NCI-H1930 (cell line): ENCODE measurements at regions not wholly inside any gene's neighbourhood (a gene's known extent, or its start where the extent isn't known, plus 50 kb on each side); places are given as distances from the start of the nearest gene placed in this dataset.
"Not testable (repeated sequence)": the region's sequence is repeated elsewhere in the genome, so short reads cannot be mapped to it uniquely, and the experiment has no call there.

Source experiments
- DNase-seq, 2 experiments: peaks; one replicate each; lab custom pipeline; 2025; lab: John Stamatoyannopoulos, UW

DNA sequence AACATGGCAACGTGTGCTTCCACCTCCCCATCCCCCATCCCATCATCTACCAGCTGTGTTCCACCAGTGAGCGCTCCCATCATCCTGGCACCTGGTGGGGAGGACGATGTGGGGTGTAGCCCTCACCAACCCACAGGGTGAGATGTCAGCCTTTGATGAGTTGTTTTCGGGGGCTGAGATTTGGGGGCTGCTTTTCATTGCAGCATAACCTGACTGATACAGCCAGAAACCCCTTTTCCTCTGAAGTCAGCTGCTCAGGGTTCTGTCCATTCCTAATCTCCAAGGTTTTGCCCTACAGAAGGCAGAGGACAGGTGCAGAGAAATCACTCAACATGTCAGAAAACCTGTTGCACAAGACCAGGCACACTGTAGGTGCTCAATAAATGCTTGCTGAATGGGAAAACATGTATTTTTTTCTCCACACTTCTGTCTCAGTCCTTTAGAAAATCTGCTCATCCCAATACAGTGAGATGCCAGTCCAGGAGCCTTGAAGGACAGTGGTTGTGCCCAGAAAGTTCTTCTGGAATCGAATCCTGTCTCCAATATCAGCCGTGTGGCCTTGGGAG lies 239.8 kb downstream of the RBM19 start:
- DNase-seq, result no peak

DNA sequence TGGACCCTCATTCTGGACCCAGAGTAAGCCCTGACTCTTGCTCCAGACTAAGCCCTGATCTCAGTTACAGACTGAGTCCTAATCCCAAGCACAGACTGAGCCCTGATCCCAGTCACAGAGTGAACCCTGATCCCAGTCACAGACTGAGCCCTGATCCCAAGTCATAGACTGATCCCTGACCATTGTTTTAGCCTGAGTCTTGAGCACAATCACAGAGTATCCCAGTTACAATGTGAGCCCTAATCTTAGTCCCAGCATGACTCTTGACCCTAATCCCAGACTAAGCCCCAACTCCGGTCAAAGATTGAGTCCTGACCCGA lies 240.6 kb downstream of the RBM19 start:
- DNase-seq, result no peak

DNA sequence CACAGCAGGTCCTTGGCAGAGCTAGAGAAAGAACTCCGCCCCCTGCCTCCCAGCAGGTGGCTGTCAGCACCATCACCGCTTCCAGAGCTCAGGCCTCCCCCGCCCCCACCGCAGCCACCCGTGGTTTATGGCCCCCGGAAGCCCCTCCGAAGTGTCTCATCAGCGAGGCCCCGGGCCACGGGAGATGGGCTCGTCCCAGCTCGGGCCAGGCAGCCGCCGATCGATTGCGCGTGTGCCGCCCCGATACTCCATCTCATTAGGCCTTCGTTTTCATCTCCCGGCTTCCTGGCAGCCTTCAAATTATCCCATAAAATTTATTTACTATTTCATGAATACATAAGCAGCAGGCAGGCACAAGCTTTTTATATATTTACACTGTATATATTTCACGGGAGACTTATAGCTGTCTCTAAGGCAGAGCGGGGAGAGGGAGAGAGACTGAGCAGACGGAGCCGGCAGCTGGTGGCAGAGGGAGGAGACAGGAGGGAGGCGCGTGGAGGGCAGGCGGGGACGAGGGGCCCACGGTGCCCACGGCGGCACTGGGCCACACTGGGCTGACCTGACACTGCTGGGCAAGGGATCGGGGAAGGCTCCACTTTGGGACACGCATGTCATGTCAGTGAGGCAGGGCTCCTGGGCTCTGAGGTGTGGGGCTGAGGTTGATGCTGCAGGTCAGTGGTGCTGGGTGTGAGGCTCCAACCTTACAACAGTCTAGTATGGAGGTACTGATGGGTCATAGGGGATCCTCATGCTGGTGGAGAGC lies 241.2 kb downstream of the RBM19 start:
- no peak for DNase-seq

- DNase-seq, result no peak
Measured at GRCh38 chr12:113723631-113724030, 242.5 kb downstream of the RBM19 start.

DNA sequence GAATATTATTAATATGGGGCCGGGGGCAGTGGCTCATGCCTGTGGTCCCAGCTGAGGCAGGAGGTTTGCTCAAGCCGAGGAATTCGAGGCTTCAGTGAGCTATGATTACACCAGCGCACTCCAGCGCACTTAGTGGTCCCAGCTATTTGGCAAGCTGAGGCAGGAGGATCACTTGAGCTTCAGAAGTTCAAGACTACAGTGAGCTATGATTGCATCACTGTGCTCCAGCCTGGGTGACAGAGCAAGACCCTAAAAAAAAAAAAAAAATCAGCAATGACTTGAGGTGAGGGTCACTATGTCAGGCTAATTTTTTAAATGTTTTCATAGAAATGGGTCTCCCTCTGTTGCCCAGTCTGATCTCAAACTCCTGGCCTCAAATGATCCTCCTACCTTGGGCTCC lies 243.4 kb downstream of the RBM19 start:
- no peak for DNase-seq

- no peak for DNase-seq
Measured at GRCh38 chr12:113720629-113721028, 245.5 kb downstream of the RBM19 start.

GRCh38 chr12:113719911-113720591 lies 246.1 kb downstream of the RBM19 start:
- no peak for DNase-seq

GRCh38 chr12:113713156-113713555 lies 241.5 kb upstream of the LHX5 start:
- DNase-seq, result no peak

DNA sequence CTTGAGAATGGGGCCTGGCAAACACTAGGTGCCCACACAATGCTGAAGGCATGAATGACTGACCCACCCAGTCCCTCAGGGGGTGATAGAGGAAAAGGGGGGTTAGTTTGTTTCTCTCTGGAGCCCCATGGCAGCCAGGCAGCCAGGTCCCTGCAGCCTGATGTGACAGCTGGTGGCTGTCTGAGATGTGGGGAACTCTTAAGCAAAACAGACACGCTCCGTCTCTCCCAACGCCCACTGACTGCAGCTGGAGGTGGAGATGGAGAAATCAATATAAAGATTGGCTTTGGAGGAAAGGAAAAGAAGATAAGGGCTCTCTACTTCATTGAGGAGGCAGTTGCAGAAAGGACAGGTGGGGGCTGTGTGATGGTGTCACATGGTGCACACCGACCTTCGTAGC lies 240.8 kb upstream of the LHX5 start:
- DNase-seq, result no peak

DNA sequence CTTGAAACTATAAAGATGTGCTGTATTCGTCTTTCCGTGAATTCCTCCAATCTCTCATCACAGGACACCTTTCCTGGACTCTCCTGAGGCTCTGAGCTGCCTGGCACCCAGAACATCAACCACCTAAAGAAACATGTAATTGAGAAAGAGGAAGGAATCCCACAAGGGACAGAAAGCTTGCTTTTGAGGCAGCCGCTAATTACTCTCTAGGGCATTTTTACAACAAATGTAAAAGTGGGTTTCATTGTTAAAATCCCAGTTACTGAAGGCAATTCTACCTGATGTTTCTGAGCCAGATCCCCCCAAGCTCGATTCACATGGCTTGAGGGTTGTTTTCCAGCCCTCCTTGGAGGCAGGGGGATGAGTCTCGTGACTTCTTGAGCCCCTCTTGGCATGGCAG lies 238.5 kb upstream of the LHX5 start:
- no peak for DNase-seq

DNA sequence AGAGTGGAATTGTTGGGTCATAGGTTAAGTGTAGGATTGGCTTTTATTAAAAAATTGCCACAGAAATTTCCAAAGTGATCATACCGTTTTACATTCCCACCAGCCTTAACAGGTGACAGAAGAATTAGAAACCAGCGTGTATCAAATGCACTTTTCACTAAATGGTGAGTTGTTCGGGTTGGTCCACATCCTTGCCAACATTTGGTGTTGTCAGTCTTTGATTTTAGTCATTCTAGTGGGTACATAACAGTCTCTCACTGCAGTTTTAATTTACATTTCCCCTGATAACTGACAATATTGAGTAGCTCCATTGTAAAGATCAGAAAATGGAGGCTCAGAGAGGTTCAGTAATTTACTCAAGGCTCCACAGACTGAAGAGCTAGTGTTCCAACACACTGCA lies 237.8 kb upstream of the LHX5 start:
- DNase-seq, result no peak

DNA sequence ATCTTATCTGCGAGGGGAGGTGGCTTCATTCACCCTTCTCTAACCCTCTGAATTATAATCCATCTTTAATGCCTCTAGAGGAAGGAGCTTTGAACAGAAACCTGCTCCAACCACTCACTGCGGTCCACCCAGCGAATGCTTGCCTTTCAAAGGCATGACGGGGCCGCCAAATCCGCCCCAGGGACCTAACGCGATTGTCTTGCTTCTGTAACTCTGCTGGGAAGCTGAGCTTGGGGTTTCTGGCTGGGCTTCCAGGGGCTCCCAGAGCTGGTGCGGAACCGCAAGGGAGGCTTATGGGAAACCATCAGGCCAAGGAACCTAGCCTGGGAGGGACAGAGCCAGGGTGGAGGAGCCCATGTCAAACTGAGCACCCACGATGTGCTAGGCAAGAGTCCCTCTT lies 231.2 kb upstream of the LHX5 start:
- DNase-seq, result no peak

DNA sequence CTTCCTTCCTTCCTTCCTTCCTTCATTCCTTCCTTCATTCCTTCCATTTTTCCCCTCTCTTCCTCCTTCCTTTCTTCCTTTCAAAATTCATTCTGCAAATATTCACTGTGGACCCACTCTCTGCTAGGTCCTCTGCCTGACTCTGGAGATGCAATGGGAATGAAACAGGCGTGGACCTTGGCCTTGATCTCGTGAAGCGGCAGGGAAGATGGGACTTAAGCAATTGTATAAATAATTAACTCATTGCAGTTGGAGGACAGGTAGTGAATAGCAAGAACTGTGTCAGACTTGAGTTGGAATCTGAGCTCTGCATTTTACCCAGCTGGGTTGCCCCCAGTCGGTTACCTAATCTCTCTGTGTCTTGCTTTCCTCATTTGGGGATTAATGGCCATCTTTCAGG lies 230.6 kb upstream of the LHX5 start:
- DNase-seq, result no peak

DNA sequence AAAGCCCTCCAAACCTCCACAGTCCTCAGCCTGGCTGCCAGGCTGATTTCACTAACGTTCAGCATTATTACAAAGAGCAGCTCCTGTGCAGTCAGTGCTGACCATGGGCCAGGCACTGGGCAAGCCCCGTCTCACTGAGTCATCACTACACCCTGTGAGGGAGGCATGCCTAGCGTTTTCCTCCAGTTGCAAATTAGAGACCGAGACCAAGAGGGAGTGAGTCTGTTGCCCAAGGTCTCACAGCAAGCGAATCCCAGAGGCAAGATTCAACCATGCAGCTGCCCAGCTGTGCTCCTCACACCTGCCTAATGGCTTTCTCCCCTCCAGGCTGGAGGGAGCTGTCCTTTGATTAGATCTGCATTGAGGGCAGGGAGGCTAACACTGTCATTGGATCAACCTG lies 229.3 kb upstream of the LHX5 start:
- DNase-seq, result no peak

DNA sequence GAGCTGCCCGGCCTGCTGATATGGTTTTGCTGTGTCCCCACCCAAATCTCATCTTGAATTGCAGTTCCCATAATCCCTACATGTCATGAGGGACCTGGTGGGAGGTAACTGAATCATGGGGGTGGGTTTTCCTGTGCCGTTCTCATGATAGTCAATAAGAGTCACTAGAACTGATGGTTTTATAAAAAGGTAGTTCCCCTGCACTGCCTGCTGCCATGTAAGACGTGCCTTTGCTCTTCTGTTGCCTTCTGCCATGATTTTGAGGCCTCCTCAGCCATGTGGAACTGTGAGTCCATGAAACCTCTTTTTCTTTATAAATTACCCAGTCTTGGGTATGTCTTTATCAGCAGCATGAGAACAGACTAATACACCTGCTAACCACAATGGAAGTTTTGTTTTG lies 228.3 kb upstream of the LHX5 start:
- not testable (repeated sequence) for DNase-seq

GRCh38 chr12:113698510-113698858 lies 226.8 kb upstream of the LHX5 start:
- DNase-seq, result no peak

GRCh38 chr12:113697651-113698509 lies 226.2 kb upstream of the LHX5 start:
- no peak for DNase-seq

- DNase-seq, result no peak
Measured at GRCh38 chr12:113697104-113697503, 225.4 kb upstream of the LHX5 start.

- DNase-seq, result no peak
Measured at GRCh38 chr12:113693693-113694092, 222.0 kb upstream of the LHX5 start.

GRCh38 chr12:113689047-113689610 lies 217.5 kb upstream of the LHX5 start:
- no peak for DNase-seq

DNA sequence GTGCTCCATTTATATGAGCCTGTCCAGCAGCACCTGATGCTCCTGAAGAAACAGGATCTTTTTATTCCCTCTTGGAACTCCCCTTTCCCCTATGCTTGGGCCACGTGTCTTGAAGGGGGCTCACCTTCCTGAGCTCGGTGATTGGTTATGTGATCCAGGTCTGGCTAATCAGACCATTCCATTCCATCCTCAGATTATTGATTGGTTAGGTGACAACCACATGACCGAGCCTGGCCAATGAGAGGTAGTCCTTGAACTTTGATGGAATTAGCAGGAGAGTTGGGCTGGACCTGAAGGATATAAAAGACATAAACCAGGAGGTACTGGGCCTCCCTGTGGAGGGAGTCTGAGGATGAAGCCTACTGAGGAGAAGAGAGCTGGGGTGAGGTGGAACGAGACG lies 216.6 kb upstream of the LHX5 start:
- no peak for DNase-seq
